ENCODE measurements at regions not wholly inside any gene's neighbourhood (a gene's known extent, or its start where the extent isn't known, plus 50 kb on each side); places are given as distances from the start of the nearest gene placed in this dataset.

- peak; percentile 13 for DNase-seq (ENCODE audit: extremely low spot score)
- CTCF ChIA-PET: no interaction called here
- no peak for TF ChIP-seq CTCF (IDR thresholded peaks at IDR 0.05; ENCODE audit: control extremely low read depth, extremely low read depth, low read depth, missing control alignments)
- POLR2A ChIA-PET: no interaction called here
These were observed 116.2 kb upstream of the FNDC3A start for GRCh38 chr13:48859272-48860105.

DNA sequence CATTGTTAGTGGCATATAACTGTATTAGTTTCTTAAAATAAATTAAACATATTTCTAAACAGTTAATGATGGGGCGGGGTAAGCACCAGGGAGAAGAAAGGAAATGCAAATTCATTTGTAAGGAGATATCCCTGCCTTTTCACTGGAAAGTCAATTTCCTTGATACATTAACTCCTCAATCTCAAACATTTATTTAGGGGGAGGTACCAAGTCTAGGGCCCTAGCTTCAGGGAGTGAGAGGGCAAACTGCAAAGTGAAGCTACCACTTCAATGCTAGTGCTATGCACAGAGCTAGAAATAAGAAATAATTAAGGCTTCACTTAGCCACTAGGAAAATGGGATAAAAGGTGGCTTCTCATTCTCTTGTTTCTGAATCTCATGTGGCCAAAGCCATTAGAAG lies 115.3 kb upstream of the FNDC3A start:
- ChIA-PET POLR2A (no interaction called here), CTCF (interaction anchor here (1.0 kb wide), 1 partner anchor 30 kb away, joined by 3 read pairs; no protein-coding TSS in a partner anchor)
- DNase-seq (ENCODE audit: extremely low spot score): no peak
- TF ChIP-seq CTCF (IDR thresholded peaks at IDR 0.05; ENCODE audit: control extremely low read depth, extremely low read depth, low read depth, missing control alignments): no peak

GRCh38 chr13:48862572-48862971 lies 113.1 kb upstream of the FNDC3A start:
- no peak for TF ChIP-seq CTCF (IDR thresholded peaks at IDR 0.05; ENCODE audit: control extremely low read depth, extremely low read depth, low read depth, missing control alignments)
- ChIA-PET CTCF (no interaction called here), POLR2A (no interaction called here)
- no peak for DNase-seq (ENCODE audit: extremely low spot score)

GRCh38 chr13:48864100-48864499 lies 111.6 kb upstream of the FNDC3A start:
- ChIA-PET CTCF (no interaction called here), POLR2A (no interaction called here)
- TF ChIP-seq CTCF (IDR thresholded peaks at IDR 0.05; ENCODE audit: control extremely low read depth, extremely low read depth, low read depth, missing control alignments): no peak
- no peak for DNase-seq (ENCODE audit: extremely low spot score)

DNA sequence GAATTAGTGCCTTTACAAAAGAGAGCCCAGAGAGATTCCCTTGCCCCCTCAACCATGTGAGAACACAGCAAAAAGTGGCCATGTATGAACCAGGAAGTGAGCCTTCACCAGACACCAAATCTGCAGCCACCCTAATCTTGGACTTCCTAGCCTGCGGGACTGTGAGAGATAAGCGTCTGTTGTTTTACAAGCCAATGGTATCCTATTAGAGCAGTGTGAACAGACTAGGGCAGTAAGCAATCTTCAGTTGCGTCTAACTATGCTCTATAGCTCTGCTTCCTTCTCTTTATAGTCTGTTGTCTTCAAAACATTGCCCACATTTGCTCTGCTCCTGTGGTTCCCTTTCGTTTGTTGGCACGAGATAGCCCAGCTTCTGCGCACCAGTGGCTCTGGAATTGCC lies 109.5 kb upstream of the FNDC3A start:
- ChIA-PET CTCF (no interaction called here), POLR2A (no interaction called here)
- no peak for DNase-seq (ENCODE audit: extremely low spot score)
- TF ChIP-seq CTCF (IDR thresholded peaks at IDR 0.05; ENCODE audit: control extremely low read depth, extremely low read depth, low read depth, missing control alignments): no peak

DNA sequence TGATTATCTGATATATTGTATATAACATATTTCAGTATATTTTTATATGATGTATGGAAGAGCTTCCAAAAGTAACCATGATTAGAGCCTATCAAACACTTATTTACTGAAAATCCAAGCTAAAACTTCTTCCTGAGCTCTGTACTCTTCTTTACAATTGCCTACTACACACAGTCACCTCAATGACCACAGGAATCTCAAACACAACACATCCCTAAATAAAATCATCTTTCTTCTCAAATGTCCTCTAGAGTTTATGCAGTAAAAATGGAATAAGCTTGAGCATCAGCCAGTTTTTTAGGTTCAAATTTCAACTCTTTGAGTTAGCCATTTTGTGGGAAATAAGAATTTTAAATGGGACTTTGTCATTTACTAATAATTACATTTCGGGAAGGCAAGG lies 102.6 kb upstream of the FNDC3A start:
- ChIA-PET POLR2A (no interaction called here), CTCF (interaction anchor here (0.6 to 1.3 kb wide), 2 partner anchors 10 to 23 kb away, joined by 3 to 4 read pairs; no protein-coding TSS in a partner anchor)
- no peak for TF ChIP-seq CTCF (IDR thresholded peaks at IDR 0.05; ENCODE audit: control extremely low read depth, extremely low read depth, low read depth, missing control alignments)
- DNase-seq (ENCODE audit: extremely low spot score): no peak
